AG08395 (cell line): ENCODE measurements at regions not wholly inside any gene's neighbourhood (a gene's known extent, or its start where the extent isn't known, plus 50 kb on each side); places are given as distances from the start of the nearest gene placed in this dataset.
"Not testable (repeated sequence)": the region's sequence is repeated elsewhere in the genome, so short reads cannot be mapped to it uniquely, and the experiment has no call there.

ENCODE experiments used
- DNase-seq: peaks from one replicate; pipeline ENCODE4 v3.0.0; 2012; ENCODE audit warnings: mixed read lengths, low spot score

DNA sequence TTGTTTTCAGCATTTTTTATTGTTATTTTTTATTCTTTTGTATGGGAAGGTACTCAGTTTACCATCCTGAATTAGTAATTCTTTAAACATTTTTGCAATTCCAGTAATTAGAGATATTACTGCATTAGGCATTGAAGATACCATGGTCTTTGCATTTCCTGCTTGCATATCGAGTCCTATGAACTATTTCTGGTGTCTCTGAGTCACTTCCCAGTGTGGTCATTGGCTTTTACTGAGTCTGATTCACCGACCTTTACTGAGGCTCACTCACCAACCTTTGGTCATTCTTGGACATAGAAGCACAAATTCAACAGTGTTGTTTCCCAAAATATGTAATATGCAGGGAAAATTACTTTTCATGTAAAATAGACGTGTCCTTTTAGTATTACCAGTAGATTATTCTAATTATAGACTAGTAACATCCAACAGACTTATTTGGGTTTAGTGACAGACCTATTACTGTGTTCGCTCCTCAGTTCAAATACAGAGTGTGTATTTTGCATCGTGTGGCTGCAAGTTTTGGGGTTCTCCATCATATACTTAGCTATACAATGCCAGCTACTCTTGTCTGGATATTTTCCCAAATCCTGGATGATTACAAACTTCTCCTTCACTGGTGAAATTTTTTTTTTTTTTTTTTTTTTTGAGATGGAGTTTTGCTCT is 180.7 kb upstream of the PRSS1 start:
- peak; percentile 90 for DNase-seq

DNA sequence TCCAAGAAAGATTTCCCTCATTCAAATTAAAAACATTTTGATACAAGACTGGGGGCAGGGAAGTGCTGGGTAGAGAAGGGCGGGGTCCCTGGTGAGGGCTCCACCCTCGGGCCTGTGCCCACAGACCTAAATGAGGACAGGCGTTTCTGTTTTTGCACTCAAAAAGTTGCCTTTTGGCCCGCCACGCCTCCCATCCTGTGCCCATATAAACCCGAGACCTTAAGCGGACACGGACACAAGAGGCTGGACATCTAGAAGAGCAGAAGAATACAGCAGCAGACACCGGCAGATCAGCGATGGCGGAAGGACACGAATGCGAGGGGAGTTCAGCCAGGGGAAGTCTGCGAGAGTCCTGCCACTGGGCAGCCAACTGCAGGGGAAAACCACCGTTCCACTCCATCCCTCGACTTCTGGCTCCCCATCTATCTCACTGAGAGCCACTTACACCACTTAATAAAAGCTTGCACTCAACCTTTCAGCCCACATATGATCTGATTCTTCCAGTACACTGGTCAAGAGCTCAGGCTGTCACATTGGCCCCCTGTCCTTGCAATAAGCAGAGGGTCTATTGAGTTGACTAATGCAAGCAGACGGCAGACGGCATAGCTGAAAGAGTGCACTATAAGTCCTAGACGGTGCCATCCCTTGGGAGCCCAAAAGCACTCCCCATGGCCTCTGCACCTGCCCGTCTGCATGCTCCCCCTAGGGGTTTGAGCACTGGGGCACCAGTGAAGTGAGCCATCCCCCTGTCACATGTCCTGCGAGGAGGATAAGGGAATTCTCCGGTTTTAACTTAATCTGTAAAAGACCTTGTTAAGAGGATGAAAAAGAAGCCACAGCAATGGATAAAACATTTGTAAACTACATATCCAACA is 181.8 kb upstream of the PRSS1 start:
- no peak for DNase-seq

DNA sequence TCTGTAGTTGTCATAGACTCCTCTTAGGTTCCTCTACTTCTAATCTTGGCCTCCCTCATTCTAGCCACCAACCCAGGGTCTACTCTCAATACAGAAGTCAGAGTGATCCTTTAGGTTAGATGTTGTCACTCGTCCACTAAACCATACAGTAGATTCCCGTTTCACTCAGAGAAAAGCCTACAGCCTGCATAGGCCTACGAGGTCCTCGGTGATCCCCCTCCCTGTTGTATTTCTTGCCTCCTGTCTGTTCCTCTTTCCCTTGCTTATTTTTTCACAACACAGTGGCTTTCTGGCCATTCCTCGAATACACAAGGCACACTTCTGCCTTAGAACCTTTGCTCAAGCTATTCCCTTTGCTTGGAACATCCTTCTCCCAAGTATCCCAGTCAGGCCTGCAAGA is 183.0 kb upstream of the PRSS1 start:
- no peak for DNase-seq

DNA sequence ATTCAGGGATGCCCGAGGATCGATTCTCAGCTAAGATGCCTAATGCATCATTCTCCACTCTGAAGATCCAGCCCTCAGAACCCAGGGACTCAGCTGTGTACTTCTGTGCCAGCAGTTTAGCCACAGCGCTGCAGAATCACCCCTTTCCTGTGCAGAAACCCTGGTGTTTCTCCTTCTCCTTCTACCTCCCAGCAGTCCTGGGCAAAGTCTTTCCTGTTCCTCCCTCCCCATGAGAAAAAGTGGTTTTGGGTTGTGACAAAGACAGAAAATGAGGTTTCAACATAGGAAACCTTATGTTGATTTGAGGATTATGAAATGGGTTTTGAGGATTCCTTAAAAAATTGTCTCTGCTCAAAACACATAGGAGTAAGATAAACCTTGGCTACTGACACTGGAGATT is 185.1 kb upstream of the PRSS1 start:
- not testable (repeated sequence) for DNase-seq

DNA sequence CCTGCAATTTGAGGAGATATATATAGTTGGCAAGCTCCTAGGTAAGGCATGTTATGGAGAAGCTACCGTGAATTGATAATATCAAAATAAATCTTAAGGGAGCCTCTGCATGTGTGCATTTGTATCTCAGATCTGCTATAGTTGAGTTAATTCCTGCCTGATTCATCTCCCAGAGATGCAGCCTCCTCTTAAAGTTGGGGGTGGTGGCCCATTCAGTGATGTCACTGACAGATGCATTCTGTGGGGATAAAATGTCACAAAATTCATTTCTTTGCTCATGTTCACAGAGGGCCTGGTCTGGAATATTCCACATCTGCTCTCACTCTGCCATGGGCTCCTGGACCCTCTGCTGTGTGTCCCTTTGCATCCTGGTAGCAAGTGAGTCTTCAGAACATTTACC is 185.8 kb upstream of the PRSS1 start:
- DNase-seq: peak; percentile 27

DNA sequence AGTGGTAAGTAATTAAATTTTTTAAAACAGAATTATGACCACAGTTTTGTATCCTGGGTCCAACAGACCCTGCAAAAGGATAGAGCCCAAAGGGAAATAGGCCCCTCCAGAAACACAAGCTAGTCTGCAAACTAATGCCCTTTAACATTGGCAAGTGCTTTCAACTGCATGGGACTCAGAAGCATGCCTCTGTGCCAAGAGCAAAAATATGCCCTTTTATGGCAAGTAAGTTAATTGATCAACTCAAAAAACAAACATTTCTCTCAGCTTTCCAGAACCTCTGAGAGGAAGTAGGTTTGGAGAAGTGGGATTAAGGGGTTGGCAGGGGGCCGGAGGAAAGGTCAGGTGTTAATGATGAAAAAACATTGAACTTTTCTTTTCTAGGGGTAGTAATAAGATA is 186.6 kb upstream of the PRSS1 start:
- DNase-seq: no peak

DNA sequence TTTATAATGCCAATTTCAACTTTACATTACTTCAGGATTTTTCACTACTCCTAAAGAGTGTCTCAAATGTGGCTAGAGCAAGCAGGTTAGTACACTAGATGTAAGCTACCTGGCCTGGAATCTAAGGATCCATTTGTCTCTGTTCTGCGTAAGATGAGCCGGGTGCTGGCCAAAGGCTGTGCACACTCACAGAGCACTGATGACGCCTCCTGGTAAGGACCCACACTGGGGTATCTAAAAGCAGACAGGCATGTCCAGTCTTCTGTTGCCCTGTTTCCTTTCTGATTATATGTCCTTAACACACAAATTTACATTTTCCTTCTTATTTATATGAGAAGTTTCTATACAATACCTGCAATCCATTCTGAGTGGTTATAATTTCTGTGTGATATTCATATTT is 187.9 kb upstream of the PRSS1 start:
- not testable (repeated sequence) for DNase-seq

DNA sequence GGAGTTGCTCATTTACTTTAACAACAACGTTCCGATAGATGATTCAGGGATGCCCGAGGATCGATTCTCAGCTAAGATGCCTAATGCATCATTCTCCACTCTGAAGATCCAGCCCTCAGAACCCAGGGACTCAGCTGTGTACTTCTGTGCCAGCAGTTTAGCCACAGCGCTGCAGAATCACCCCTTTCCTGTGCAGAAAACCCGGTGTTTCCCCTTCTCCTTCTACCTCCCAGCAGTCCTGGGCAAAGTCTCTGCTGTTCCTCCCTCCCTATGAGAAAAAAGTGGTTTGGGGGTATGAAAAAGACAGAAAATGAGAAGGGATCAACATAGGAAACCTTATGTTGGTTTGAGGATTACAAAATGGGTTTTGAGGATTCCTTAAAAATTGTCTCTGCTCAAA is 188.5 kb upstream of the PRSS1 start:
- DNase-seq: not testable (repeated sequence)

DNA sequence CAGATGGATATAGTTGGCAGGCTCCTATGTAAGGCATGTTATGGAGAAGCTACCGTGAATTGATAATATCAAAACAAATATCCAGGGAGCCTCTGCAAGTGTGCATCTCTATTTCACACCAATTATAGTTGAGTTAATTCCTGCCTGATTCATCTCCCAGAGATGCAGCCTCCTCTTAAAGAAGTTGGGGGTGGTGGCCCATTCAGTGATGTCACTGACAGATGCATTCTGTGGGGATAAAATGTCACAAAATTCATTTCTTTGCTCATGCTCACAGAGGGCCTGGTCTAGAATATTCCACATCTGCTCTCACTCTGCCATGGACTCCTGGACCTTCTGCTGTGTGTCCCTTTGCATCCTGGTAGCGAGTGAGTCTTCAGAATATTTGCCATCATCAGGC is 189.1 kb upstream of the PRSS1 start:
- no peak for DNase-seq

DNA sequence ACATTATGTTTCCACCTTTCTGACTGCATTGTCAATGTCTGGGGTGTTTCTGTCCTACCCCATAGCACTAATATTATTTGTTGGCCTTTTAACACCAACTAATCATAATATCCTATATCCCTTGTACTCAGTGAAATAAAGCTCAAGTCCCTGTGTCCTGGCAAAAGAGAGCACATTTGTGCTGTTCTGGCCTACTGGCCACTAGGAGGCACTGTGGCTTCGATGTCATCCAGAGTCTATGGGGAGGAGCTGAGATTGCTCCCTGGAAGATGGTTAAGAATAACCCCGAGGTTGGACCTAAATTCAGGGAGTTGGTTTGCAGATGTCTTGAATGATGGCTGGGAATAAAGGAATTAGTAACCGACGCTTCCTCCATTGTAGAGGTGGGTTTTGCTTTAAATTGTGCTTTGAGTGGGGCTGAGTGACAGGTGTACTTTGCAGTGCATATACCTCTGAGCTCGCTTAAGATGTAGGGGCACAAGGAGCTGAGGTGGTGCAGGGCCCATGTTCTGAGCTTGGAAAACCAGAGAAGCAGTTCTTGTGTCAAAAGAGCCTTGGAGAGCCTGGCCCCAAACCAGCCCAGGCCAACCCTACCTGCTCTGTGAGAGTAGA is 191.2 kb upstream of the PRSS1 start:
- peak; percentile 41 for DNase-seq

DNA sequence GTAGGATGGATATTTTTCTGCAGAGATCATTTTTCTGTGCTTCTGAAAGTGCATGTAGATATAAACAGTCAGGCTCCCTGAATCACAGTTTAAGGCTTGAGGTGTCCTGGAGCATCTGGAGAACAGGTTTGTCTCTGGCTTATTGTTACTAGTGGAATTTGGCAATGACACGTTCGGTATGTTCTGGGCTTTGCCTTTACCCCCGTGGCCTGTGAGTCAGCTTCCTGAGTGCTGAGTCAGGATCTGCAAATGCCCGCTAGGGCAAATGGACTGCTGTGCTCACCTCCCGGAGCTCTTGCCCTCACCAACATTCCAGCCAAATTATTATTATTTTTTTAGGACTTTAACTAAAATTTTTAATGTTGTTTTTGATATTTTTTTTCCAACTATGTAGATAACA is 192.5 kb upstream of the PRSS1 start:
- peak; percentile 93 for DNase-seq

DNA sequence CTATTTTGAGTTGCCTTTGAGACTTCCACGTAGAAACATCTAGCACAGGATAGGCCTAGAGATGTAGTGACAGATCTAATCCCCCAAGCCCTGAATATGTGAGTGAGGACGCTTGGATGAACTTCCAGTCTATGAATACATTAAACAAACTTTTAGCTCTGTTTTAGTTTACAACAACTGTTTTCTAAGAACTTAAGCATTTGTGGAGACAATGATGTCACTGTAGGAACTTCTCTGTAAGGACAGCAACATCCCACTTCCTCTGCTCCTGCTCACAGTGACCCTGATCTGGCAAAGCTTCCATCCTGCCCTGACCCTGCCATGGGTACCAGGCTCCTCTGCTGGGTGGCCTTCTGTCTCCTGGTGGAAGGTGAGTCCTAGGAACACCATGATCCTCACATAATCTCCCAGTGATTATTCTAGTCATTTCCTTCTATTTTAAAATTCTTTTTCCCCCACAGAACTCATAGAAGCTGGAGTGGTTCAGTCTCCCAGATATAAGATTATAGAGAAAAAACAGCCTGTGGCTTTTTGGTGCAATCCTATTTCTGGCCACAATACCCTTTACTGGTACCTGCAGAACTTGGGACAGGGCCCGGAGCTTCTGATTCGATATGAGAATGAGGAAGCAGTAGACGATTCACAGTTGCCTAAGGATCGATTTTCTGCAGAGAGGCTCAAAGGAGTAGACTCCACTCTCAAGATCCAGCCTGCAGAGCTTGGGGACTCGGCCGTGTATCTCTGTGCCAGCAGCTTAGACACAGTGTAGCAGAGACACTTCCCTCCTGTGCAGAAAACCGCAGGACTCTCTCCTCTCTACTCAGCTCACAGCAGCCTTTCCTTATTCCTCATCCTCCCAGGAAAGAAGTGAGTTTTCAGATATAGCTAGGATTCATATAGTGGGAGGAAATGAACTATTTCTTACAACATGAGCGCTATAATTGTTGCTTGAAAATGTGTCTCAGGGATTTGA is 194.4 kb upstream of the PRSS1 start:
- no peak for DNase-seq

DNA sequence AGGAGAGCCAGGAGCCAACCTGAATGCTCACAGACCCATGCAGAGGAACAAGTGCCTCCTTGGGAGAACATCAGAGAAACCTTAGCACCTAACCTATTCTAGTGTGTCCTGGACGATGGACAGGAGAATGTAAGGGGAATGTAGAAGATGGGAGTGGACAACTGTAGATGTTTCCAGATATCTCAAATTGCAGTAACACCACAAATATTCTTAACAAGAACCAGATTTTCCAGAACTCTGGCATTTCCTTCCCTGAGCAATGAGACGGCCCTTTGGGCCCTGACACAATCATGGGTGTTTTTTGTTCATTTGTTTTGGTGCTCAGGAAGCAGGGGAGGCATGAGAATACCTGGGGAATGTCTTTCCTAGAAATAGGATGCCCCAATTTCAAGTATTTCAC is 196.1 kb upstream of the PRSS1 start:
- DNase-seq: peak; percentile 62

DNA sequence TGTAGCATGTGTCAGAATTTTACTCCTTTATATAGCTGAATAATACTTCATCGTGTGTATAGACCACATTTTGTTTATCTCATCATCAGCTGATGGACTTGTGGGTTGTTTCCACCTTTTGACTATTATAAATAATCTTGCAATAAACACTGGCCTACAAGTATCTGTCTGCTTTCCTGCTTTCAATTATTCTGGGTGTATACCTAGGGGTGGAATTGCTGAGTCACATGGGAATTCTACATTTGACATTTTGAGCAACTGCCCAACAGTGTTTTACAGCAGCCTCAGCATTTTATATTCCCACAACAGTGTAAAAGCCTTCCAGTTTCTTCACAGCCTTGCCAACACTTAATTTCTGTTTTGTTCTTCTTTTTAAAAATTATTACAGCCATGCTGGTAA is 200.3 kb upstream of the PRSS1 start:
- DNase-seq: no peak

DNA sequence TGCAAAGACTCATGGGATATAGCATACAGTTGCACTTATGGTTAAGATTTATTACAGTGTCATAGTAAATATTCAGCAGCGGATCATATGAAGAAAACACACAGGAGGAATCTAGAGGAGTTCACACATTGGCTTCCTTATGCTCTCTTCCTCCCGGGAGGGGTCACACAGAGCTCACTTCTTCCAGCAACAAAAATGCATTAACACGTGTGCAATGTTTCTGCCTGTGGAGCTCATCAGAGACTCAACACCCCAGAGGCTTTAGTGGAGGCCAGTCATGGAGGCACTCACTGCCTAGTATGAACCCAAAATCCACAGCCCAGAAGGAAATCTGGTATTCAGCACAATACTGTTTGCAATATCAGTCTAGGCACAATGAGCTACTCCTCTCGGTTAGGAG is 202.8 kb upstream of the PRSS1 start:
- DNase-seq: no peak

DNA sequence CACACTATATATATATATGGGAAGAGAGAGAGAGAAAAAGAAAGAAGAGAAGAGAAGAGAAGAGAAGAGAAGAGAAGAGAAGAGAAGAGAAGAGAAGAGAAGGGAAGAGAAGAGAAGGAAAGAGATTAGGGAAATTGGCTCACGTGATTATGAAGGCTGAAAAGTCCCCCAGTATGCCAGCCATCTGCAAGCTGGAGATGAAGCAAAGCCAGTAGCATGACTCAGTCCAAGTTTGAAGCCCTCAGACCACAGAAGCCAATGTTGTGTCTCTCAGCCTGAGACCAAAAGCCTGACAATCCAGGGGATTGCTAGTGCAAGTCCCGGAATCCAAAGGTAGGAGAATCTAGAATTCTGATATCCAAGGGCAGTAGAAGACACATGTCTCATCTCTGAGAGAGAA is 206.3 kb upstream of the PRSS1 start:
- peak; percentile 48 for DNase-seq

DNA sequence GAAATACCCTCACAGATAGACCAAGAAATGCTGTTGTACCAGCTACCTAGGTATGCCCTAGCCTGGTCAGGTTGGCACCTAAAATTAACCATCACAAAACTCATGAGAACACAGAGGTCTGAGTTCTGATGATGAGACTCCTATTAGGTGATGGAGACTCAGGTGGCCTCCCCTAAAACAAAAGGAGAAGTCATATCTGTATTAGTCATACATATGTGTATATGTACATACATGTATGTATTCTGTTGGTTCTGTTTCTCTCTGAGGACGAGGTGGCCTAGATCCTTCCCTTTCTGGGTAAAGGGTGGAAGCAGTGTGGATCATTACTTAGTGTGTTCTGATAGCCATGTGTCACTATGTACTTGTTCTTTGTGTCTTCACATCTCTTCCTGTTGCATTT is 207.2 kb upstream of the PRSS1 start:
- no peak for DNase-seq

DNA sequence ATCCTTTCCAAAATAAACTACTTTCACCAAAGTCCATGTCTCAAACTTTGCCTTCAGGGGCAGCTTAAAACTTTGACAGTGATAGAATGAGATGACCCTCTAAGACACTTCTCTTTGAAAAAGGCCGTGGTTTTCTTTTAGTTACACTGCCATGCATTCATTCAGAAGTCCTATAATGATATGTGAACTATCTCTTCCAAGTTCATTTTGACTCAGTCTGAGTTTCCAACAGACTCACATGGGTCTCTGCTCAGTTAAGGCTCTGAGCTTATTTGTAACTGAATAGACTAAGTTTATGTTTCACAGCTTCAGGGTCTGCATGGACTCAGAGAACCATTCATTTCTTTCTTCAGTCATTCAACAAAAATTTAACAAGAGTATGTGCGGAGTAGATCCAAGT is 208.9 kb upstream of the PRSS1 start:
- no peak for DNase-seq

DNA sequence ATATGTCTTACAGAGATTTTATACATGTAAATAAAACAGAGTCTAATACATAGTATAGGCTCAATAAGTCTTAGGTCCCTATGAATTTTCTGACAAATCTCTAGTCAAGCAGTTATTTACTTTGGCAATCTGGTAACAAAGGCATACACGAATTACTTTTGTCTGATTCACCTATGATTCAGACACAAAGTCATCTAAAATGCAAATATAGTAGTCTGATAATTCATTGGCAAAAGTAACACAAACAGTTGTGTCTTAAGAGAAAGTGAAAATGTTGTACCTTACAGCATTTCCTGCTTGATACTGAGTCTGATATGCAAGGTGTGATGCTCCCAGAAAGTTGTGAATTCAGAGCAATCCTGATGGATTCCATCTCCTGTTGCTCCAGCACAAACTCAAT is 209.4 kb upstream of the PRSS1 start:
- peak; percentile 49 for DNase-seq

DNA sequence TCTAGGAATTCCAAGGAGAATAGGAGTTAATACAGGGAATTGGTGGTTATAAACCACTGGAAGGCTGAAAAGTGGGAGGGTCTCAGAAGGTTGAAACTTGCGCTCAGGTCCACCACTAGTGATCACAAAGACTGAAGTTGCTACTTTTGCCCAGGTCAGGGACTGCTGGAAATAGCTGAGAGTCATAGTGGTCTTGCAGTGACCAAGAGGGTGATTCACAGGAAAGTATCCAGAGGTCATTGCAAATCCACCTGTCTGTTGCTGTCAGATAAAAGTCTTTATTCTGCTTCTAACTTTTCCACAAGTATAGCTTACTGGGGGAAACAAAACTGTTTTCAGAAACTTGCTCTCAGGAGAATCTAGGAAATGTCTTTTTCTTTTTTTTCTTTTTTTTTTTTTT is 211.5 kb upstream of the PRSS1 start:
- DNase-seq: no peak

DNA sequence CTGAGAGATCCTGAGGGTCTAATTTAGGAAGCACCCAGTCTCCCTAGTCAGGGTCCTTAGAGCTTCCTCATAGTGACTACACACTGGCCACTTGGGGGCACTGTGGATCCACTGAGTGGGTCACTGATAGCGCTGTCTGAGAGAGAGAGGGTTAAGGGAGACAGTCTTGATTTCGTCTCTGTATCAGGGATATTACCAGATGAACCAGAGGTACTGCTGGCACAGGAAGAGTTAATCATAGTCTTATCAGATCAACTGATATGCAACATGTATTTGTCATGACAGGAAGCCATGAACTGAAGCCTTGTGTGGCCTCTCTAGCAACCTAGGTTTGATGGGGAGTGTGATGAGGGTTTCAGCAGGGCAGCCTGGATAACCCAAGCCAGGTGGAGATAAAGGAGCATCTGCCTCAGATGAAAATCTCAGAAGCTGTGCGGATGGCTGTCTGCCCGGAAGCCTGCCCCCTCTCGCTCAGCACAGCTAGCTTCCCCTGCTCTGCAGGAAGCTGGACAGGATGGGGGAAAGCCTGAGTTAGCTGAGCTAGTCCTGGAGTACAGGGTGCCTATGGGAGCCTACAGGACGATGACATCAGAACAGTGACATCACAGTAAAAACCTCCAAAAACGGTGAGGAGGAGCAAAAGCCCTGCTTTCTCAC is 214.0 kb upstream of the PRSS1 start:
- peak; percentile 83 for DNase-seq

DNA sequence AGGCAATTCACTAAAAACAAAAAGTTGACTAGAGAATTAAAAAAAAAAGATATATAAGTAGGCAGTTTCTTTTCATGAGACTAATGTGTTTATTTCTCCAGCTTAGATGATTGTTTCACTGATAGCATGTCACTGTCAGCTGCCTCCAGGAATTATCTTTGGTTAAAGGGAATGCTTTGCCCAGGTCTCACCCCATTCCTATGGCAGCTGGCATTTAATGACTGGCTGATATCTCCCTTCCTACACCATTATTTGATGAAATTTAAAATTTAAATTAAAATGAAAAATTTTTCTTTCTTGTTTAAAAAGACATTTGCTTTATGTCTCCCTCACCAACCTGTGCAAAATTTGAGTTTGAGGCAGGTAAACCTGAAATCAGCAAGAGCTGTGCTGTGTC is 214.5 kb upstream of the PRSS1 start:
- DNase-seq: no peak
